OCI-LY3 (cell line): ENCODE measurements at regions not wholly inside any gene's neighbourhood (a gene's known extent, or its start where the extent isn't known, plus 50 kb on each side); places are given as distances from the start of the nearest gene placed in this dataset.
"Not testable (repeated sequence)": the region's sequence is repeated elsewhere in the genome, so short reads cannot be mapped to it uniquely, and the experiment has no call there.

Experiments
- H2AFZ ChIP-seq: fragments of 200-600, 300-600 bp; shearing (Covaris generic); 2 replicates; pipeline ENCODE4 v1.6.0; 2014; ENCODE audit warnings: antibody characterized with exemption, low read depth, low read length
- H3K27ac ChIP-seq: fragments of 200-600, 300-600 bp; sonication (generic); 2 replicates; pipeline ENCODE4 v1.5.1; 2014; ENCODE audit warnings: mild to moderate bottlenecking, low read length, moderate library complexity, mixed read lengths
- H3K27me3 ChIP-seq: fragments of 200-600, 300-600 bp; sonication (generic); 2 replicates; pipeline ENCODE4 v1.6.1; 2014; ENCODE audit warnings: low read depth, low read length, mixed read lengths
- H3K36me3 ChIP-seq: fragments of 200-600, 300-600 bp; sonication (generic); replicated peaks from 2 replicates; pipeline ENCODE3; 2014; ENCODE audit warnings: low read depth, low read length, mixed read lengths
- H3K4me1 ChIP-seq: fragments of 300-600, 200-600 bp; sonication (generic); 2 replicates; pipeline ENCODE4 v1.6.1; 2014; ENCODE audit warnings: low read length, mixed read lengths
- H3K4me2 ChIP-seq: fragments of 200-600, 300-600 bp; sonication (generic); 2 replicates; pipeline ENCODE4 v1.6.1; 2014; ENCODE audit warnings: low read length, mixed read lengths
- H3K4me3 ChIP-seq: fragments of 300-600, 200-600 bp; sonication (generic); 2 replicates; pipeline ENCODE4 v1.5.1; 2014; ENCODE audit warnings: antibody characterized with exemption, mild to moderate bottlenecking, low read length, moderate library complexity
- H3K79me2 ChIP-seq: fragments of 300-600, 200-600 bp; shearing (Covaris generic); 2 replicates; pipeline ENCODE4 v1.6.1; 2014; ENCODE audit warnings: mild to moderate bottlenecking, low read length, mixed read lengths
- H3K9ac ChIP-seq: fragments of 300-600, 200-600 bp; shearing (Covaris generic); 2 replicates; pipeline ENCODE4 v1.6.0; 2014; ENCODE audit warnings: mild to moderate bottlenecking, low read length, moderate library complexity
- H3K9me3 ChIP-seq: fragments of 200-600, 300-600 bp; shearing (Covaris generic); 2 replicates; pipeline ENCODE4 v1.6.1; 2014; ENCODE audit warnings: low read length, mixed read lengths; ENCODE audit not compliant: insufficient read depth
- H4K20me1 ChIP-seq: fragments of 200-600, 300-600 bp; sonication (generic); 2 replicates; pipeline ENCODE4 v1.6.1; 2016; ENCODE audit warnings: low read length, mixed read lengths; ENCODE audit not compliant: insufficient read depth
- EZH2phosphoT487 ChIP-seq: fragments of 200-600 bp; shearing (Covaris generic); IDR thresholded peaks from 2 replicates; pipeline ENCODE4 v1.6.1; 2018; ENCODE audit warnings: antibody characterized with exemption, mixed run types, low read depth
- TF ChIP-seq, protein P1 (sequence below): fragments of 200-600, 300-600 bp; sonication (generic); IDR thresholded peaks from 2 replicates; pipeline ENCODE4 v1.5.1; 2014; ENCODE audit warnings: antibody characterized with exemption, low read length, low read depth

- no peak overlapping the region for H3K27ac ChIP-seq
- no peak for TF ChIP-seq EZH2phosphoT487
- TF ChIP-seq, protein P1, sequence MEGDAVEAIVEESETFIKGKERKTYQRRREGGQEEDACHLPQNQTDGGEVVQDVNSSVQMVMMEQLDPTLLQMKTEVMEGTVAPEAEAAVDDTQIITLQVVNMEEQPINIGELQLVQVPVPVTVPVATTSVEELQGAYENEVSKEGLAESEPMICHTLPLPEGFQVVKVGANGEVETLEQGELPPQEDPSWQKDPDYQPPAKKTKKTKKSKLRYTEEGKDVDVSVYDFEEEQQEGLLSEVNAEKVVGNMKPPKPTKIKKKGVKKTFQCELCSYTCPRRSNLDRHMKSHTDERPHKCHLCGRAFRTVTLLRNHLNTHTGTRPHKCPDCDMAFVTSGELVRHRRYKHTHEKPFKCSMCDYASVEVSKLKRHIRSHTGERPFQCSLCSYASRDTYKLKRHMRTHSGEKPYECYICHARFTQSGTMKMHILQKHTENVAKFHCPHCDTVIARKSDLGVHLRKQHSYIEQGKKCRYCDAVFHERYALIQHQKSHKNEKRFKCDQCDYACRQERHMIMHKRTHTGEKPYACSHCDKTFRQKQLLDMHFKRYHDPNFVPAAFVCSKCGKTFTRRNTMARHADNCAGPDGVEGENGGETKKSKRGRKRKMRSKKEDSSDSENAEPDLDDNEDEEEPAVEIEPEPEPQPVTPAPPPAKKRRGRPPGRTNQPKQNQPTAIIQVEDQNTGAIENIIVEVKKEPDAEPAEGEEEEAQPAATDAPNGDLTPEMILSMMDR = no peak
- no peak overlapping the region for H2AFZ ChIP-seq
- no peak overlapping the region for H3K4me2 ChIP-seq
- no peaks in the 10 kb centered on the region for H3K36me3 ChIP-seq
- no peak overlapping the region for H3K9ac ChIP-seq
- no peaks in the 10 kb centered on the region for H3K9me3 ChIP-seq
- no peaks in the 10 kb centered on the region for H4K20me1 ChIP-seq
- H3K79me2 ChIP-seq = no peaks in the 10 kb centered on the region
- H3K4me3 ChIP-seq = no peak overlapping the region
- no peaks in the 10 kb centered on the region for H3K4me1 ChIP-seq
- H3K27me3 ChIP-seq = peaks cover 8% of the 10 kb centered on the region; the same call in 1 of the 2 replicates
Measured at GRCh38 chr13:47705185-47705584, 295.9 kb downstream of the SUCLA2 start.

GRCh38 chr13:47696674-47697073 lies 304.4 kb downstream of the SUCLA2 start:
- no peaks in the 10 kb centered on the region for H3K36me3 ChIP-seq
- H3K4me1 ChIP-seq = no peaks in the 10 kb centered on the region
- no peak overlapping the region for H3K4me3 ChIP-seq
- H3K79me2 ChIP-seq = no peaks in the 10 kb centered on the region
- no peak overlapping the region for H3K9ac ChIP-seq
- H3K9me3 ChIP-seq = no peaks in the 10 kb centered on the region
- no peak overlapping the region for H3K27ac ChIP-seq
- H4K20me1 ChIP-seq = no peaks in the 10 kb centered on the region
- TF ChIP-seq EZH2phosphoT487 = no peak
- TF ChIP-seq, protein P1 = no peak
- H2AFZ ChIP-seq = no peak overlapping the region
- H3K4me2 ChIP-seq = no peak overlapping the region
- no peaks in the 10 kb centered on the region for H3K27me3 ChIP-seq

DNA sequence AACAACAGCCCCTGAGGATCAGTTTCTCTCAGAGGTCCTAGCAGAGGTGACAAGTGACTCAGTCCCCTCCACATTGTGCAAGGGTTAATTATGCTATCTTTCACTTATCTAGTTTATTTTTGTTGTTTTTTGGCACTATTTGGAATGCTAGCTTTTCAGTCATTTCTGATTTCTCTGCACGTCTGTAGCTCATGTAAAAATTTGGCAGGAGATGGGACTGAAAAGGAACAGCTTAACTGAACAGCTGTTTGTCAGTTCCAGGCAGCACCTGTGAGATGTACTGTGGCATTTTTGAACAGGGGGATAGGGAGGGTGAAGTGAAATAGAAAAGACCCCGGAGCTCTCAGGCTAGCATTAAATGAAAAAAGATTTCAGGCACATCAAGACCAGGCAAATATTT lies 313.5 kb downstream of the SUCLA2 start:
- Histone ChIP-seq H3K4me3 (no peak overlapping the region), H4K20me1 (no peaks in the 10 kb centered on the region), H3K9ac (no peak overlapping the region), H2AFZ (no peak overlapping the region), H3K36me3 (no peaks in the 10 kb centered on the region), H3K4me2 (no peak overlapping the region), H3K9me3 (no peaks in the 10 kb centered on the region), H3K27me3 (0 out of 2 replicates have a peak, but pooled peaks cover 6% of the 10 kb centered on the region), H3K79me2 (no peaks in the 10 kb centered on the region), H3K27ac (no peak overlapping the region), H3K4me1 (no peaks in the 10 kb centered on the region)
- TF ChIP-seq, protein P1 = no peak
- TF ChIP-seq EZH2phosphoT487 = no peak

GRCh38 chr13:47685156-47685555 lies 315.9 kb downstream of the SUCLA2 start:
- not testable (repeated sequence) for H3K9ac ChIP-seq, H3K36me3 ChIP-seq, H3K9me3 ChIP-seq, H3K4me3 ChIP-seq, H3K27ac ChIP-seq, H3K27me3 ChIP-seq, H2AFZ ChIP-seq, H3K4me1 ChIP-seq, H4K20me1 ChIP-seq, H3K79me2 ChIP-seq, H3K4me2 ChIP-seq

DNA sequence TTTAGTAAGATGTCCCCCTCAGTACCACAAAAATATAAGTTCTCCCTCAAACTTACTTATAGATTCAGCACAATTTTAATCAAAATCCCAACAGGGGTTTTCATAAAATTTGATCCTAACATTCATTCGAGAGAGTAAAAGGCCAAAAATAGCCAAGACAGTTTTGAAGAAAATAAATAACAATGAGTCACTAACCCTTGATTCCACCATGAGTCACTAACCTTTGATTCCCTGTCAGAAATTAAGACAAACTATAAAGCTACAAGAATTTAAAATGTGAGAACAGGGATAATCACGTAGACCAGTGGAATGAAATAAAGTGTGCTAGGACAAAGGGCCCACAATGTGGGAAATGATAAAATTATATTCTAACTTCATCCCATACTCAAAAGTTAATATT lies 320.3 kb downstream of the SUCLA2 start:
- Histone ChIP-seq H3K27me3 (peaks cover 7% of the 10 kb centered on the region; the same call in 1 of the 2 replicates), H4K20me1 (no peaks in the 10 kb centered on the region), H3K36me3 (no peaks in the 10 kb centered on the region), H3K27ac (no peak overlapping the region), H2AFZ (no peak overlapping the region), H3K4me2 (no peak overlapping the region), H3K79me2 (no peaks in the 10 kb centered on the region), H3K9ac (no peak overlapping the region), H3K4me1 (no peaks in the 10 kb centered on the region), H3K9me3 (no peaks in the 10 kb centered on the region), H3K4me3 (no peak overlapping the region)
- no peak for TF ChIP-seq EZH2phosphoT487
- TF ChIP-seq, protein P1 = no peak
